ENCODE measurements at regions not wholly inside any gene's neighbourhood (a gene's known extent, or its start where the extent isn't known, plus 50 kb on each side); places are given as distances from the start of the nearest gene placed in this dataset.

- DNase-seq (ENCODE audit: low spot score), result no peak
- no peak for FAIRE-seq
Measured at GRCh38 chr14:58836303-58836974, 198.7 kb downstream of the DACT1 start.

- FAIRE-seq, result no peak
Measured at GRCh38 chr14:58839233-58839632, 201.5 kb downstream of the DACT1 start.

DNA sequence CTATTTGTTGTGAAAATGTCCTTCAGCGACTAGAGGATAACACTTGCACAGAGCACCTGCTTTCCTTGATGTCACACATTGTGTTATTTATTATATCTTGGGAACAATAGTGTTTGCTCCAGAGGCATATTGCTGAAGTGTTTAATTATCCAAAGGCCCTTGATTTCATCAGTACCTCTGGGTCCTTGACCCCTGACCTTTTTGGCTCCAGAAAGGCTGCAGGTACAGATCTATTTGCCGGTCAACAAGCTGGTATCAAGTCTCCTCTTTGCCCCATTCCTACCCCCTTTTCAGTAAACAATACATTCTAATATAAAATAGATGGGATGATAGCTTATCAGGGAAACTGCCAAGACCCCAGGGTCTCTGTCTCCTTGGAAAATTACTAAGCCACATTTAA lies 206.8 kb downstream of the DACT1 start:
- FAIRE-seq, result no peak

More at GRCh38 chr14:58839233-58839632, 201.5 kb downstream of the DACT1 start:
- DNase-seq (ENCODE audit: low spot score), result no peak

DNA sequence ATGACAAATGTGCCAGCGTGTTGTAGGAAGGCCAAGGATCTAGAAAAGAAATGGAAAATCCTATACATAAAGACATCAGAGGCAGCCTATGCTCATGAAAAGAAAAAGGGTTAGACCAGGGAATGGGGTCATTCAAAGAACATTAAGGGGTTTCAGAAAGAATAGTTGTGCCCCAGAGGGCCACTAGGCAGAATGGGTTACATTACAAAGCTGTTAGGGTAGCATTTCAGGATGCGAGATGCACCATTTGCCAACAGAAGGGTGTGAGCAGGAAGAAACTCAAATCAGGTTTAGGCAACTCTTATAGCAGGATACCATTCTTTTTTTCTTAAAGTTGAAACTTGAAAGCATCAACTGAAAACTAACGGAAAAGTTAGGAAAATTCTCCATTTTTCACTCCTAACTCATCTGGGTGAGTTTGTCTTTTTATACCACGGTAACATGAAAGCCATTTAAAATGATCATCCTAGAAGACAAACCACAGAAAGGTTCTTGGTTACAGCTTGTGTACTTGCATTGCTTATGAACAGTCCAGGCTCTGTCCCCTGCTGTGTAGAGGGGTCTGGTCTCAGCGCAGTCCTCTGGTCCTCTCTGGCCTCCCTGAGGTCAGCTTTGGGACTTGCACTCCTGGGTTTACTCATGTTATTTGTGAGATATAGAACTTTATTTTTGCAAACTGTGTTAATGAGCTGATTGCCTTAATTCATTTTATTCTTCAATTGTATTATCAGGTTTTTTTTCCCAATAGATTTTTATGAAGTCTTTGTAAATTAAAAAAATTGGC lies 209.1 kb downstream of the DACT1 start:
- no peak for DNase-seq (ENCODE audit: low spot score)
- FAIRE-seq, result no peak

More for the DNA sequence above, 206.8 kb downstream of the DACT1 start:
- DNase-seq (ENCODE audit: low spot score), result no peak

GRCh38 chr14:58848365-58848764 lies 210.6 kb downstream of the DACT1 start:
- FAIRE-seq (no peak), DNase-seq (ENCODE audit: low spot score) (no peak)

DNA sequence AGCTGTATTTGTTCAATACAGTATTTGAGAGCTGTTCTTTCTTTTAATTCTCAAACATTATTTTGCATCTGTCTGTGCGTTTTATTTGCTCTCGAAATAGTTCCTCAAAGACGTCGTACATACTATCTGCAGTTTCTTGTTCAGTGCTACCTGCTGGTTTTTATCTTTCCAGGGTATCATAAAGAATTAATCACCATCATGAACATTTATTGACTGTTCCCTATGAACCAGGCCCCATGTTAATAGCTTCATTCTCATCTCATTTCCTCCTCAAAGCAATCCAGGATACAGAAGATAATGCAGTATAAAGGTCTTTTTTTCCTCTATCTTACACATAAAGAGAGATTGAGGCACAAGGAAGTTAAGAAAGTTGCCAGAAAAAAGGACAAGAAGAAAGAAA lies 211.8 kb downstream of the DACT1 start:
- no peak for FAIRE-seq

DNA sequence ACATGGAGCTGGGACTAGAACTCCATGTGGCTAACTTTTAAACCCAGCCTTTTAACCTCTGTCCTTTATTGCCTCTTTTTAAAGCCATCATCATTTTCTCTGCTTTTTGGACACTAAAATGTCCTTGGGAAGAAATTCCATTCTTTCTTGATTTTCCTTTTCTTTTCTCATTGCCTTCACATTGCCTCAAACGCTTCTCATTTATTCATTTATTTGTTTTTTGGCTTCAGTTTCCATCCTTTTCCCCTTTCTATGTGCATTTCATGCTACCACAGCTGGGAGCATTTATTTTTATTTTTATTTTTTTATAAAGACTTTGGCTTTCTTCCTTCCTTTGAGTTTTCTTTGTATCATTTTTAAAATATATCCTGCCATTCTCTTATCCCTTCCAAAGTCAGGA lies 212.2 kb downstream of the DACT1 start:
- DNase-seq (ENCODE audit: low spot score) (no peak), FAIRE-seq (no peak)

More for the DNA sequence above, 211.8 kb downstream of the DACT1 start:
- DNase-seq (ENCODE audit: low spot score), result no peak

- FAIRE-seq (no peak), DNase-seq (ENCODE audit: low spot score) (no peak)
Measured at GRCh38 chr14:58861586-58861985, 223.8 kb downstream of the DACT1 start.

GRCh38 chr14:58862416-58863160 lies 224.8 kb downstream of the DACT1 start:
- no peak for DNase-seq (ENCODE audit: low spot score)
- FAIRE-seq, result no peak

DNA sequence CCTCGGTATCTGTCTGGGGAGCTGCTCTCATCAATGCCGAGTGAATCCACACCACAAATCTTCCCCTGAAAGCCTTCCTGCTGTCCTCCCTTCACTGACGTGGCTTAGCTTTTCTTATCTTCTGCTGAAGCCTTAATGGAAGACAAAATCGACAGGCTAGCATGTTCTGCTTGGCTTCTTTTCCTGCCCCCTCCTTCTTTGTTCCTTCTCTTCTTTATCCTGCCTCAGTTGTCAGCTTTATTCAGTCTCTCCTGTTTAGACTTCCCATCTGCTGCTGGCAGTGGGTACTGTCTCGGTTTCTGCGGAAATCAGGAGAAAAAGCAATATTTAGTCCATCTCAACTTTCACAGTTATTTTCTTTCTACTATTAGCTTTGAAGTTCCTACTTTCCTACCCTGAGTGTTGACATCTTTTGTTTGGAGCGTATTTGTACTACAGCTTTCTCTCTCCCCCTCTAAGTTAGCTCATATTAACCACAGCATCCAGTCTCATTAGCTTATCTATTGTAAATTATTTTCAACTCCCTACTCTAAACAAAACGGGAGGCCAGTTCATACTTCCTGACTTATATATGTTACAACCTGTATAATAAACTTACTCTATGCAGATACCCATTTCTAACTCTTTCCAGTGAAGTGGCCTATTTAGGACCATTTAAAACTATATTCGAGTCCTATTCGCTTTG lies 226.0 kb downstream of the DACT1 start:
- FAIRE-seq (no peak), DNase-seq (ENCODE audit: low spot score) (no peak)

GRCh38 chr14:58864751-58865513 lies 227.2 kb downstream of the DACT1 start:
- no peak for FAIRE-seq
- no peak for DNase-seq (ENCODE audit: low spot score)

DNA sequence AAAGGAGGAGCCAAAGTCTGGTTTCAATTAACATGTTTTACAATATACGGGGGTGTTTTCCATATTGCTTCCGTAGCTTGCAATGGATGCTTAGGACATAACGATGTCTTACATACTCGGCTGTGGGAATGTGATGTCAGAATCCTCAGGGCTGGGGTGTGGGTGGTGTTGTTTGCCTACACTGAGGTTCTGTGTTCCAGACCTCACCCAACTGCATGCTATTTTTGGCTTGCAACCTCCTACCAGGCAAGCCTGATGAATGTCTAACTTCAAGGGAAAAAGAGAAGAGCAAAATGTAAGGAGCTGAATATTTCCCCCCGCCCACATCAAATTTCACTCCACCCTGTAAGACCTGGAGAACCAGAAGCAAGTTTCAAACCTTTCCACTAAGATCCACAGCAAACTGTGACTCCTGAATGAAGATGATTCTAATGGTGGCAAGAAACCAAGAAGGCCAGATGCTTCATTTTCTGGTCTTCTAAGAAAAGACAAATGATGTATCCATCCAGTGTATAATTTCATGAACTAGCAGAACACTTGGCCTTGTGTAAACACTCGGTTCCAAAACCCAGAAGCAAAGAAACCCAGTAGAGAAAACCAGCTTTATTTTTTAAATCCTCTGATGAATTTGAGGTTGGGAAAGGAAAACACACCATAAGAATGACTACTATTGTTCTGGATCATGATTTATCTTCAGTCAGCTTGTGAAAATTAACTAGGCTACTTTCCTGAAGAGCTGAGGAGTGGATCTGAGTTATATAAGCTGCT lies 227.9 kb downstream of the DACT1 start:
- FAIRE-seq (no peak), DNase-seq (ENCODE audit: low spot score) (no peak)

DNA sequence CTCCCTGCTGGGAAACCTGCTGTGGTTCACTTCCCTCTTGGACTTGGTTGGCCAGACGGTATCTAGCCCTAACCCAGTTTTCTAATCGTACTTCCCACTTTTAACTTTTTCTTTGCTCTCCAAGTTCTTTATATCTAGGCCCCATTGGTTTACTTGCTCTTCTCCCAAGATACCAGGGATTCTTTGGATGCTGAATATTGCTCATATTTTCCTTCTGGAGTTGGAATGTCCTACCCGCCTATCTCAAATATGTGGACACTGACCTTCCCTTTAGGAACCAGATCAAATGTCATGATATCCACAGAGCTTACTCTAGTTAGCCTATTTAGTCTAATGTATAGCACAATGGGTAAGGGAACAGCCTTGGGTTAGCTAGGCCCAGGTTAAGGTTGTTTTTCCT lies 228.6 kb downstream of the DACT1 start:
- DNase-seq (ENCODE audit: low spot score) (no peak), FAIRE-seq (no peak)

GRCh38 chr14:58870961-58871360 lies 233.2 kb downstream of the DACT1 start:
- DNase-seq (ENCODE audit: low spot score), result no peak
- FAIRE-seq, result no peak

- no peak for FAIRE-seq
- DNase-seq (ENCODE audit: low spot score), result no peak
Measured at GRCh38 chr14:58871573-58871972, 233.8 kb downstream of the DACT1 start.

GRCh38 chr14:58872061-58872460 lies 234.3 kb downstream of the DACT1 start:
- FAIRE-seq (no peak), DNase-seq (ENCODE audit: low spot score) (no peak)

DNA sequence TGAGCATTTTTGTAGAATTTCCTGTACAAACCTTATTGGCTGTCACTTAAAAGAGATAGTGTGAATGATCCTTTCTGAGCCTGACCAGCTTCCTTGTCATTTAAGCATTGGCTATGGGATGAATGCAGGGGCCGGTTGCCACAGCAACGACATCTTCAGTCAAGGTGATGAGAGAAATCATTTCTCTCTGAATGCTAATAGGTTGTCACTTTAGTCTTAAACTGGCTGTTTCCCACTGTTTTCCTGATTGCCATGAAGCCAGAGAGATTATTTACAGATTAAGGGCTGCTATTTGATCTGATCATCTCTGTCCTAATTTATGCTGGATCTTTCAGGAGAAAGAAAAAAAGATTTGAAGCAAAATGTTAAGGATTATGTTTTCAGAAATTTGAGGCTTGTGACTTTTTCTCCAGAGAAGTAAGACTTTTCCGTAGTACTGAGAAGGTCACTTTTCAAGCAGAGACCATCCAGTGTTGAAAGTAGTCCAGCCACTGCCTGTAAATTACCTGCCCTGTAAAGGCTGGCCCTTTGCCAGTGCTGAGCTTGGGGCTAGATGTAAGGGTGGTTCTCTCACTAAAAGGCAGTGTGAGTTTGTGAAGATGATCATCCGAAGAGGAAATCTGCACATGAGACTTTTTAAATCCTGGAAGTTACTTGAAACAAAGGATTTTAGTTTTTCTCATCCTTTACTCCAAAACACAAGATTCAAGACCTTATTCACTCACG lies 235.6 kb downstream of the DACT1 start:
- no peak for DNase-seq (ENCODE audit: low spot score)
- FAIRE-seq, result no peak

DNA sequence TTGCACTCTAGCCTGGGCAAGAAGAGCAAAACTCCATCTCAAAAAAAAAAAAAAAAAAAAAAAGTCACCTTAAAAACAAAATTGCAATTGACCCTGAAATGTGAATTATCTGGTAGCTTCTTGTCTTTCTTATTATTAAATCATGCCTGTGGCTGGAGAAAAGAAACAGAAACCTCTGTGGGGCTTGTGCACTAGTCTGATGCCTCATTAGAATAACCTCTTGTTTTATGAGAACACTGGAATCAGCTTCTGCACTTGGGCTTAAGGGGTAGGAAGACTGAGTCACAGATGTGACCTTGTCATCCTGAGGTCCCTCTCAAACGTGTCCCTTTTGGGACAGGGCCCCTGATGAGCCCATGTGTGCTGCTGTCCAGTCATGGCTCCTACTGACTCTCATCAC lies 237.9 kb downstream of the DACT1 start:
- no peak for DNase-seq (ENCODE audit: low spot score)
- FAIRE-seq, result no peak

DNA sequence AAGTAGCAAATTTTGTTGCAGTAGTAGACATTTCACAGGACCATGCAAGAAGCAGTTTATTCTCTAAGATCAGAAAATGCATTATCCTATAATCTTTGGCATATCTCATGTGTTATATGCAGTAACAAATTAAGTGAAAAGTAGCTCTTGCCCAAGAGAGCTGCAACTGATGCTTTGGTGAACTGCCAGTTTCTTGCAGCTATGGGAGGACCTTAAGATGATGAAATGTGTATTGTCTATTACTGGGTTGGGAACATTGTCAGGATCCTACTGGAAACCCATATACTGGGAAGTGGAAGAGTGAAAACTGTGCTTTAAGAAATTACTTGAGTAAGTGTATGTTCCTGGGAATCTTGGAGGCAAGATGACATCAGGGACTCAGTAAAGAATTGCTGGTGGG lies 238.8 kb downstream of the DACT1 start:
- FAIRE-seq (no peak), DNase-seq (ENCODE audit: low spot score) (no peak)

Data from urothelium cell line (cell line).